Stimulated activated CD4-positive, alpha-beta T cell treated with anti-CD3 and anti-CD28 coated beads, Interleukin-12 subunit alpha, Interleukin-12 subunit beta, amount 100 ng/mL, for 48 hours (primary cell): ENCODE measurements at regions not wholly inside any gene's neighbourhood (a gene's known extent, or its start where the extent isn't known, plus 50 kb on each side); places are given as distances from the start of the nearest gene placed in this dataset.

ENCODE experiments used
- DNase-seq, 3 donors: peaks; one replicate each; pipeline ENCODE4 v3.0.0-alpha.2; 2020; ENCODE audit warnings: low read depth in 2 of 3, low spot score in 1 of 3

DNA sequence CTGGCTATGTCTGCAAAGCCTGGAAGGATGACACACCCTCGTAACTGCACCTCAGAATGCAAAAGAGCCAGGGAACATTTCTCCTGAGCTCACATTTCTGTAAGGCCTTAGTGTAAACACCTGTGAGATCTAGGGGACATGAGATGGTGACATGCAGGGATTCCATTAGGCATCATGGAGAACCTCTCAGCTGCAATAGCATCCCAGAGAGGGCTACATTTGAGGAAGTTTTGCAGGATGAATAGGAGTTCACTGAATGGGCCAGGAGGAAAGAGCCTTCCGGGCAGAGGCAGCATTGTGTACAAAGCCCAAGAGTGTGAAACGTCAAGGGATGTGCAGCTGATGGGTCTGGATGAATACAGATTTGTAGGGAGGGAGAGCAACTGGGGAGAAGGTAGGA is 223.0 kb upstream of the RPL38 start:
- DNase-seq, result no peak

DNA sequence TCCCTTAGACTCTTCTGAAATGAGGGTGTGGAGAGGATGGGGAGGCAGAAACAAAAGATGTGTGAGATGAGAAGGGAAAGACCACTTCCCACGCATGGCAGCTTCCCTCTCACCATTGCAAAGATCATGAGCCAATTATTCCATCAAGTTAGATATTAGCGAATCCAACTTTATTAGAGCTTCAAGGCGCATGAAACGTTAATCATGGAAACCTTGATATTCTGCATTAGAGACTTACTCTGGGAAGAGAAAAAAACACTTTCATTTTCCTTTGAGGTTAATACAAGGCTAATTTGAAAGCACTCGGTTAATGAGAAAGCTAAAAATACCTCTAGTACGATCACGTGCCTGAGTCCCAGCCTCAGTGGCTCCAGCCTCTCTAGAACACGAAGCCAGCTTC is 220.6 kb upstream of the RPL38 start:
- DNase-seq, result no peak

DNA sequence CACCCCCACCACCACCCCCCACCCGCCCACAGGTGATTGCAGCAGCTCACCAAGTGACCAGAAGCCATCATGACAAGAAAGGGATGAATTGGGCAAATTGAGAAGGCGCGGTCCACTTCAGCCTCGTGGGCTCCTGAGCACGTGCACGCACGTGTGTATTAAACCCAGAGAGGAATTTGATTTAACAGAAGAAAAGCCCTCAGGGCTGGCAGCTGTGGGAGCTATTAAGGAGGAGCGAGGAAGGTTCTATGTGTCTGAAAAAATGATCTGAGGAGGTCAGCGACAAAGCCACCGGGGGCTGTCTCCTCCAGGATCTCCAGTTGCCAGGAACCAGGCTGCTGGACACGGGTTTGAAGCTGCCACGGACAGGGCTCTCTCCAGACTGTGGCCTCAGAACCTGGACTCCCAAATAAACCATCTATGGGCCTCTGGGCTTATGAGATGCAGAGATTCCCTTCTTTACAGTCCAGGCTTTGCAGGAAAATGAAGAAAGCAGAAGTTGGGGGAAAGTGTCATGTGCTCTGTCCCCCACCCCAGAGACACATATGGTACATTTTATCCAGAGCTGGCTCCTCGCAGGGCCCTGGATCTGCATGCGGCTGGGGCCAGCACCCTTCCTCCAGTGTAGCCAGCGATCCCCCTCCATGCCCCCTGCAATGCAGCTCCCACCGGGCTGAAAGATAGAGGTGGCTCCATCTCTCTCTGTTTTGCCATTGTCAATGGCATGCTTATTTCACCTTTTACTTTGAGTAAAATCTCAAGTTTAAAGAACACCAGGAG is 219.7 kb upstream of the RPL38 start:
- DNase-seq, result no peak

DNA sequence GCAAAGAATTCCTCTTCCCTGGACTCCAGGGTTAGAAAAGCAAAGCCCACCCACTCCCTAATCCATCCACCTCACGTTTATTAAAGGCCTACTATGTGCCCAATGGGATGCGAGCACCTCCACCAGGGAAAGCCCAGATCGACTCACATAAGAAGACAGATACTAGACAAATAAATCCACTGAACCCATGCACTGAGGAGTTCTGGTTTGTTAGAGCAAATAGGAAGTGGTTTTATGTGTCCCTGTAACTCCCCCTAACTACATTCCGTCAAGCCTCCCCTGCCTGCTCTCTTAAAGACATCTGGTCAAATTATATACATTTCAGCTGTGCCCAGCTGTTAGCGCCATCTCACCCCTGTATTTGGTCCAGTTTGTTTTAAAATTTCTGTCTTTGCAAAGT is 218.5 kb upstream of the RPL38 start:
- no peak for DNase-seq

DNA sequence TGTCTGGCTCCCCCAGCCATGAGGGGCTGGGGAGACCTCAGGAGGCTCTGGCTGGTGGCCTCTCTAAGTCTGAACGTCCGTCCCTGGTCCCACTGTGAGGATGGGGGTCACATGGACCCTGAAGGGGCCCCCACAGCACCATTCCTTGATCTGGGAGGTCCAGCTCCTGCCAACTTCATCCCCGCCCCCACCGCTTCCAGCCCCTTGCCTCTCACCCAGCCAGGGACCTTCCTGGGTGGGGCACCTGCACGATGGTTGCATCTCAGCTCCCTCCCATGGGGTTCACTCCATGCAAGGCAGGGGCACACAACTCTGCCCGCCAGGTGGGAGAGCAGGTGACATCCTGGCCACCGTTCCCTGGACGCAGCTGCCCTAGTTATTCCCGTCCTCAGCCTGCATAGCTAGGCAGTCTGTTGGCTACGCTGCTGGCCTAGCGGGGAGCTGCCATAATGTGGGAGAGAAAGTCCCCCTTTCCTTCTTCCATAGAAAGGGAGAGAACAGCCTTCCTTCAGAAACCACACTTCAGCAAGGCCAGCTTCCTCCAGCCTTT is 217.9 kb upstream of the RPL38 start:
- no peak for DNase-seq

DNA sequence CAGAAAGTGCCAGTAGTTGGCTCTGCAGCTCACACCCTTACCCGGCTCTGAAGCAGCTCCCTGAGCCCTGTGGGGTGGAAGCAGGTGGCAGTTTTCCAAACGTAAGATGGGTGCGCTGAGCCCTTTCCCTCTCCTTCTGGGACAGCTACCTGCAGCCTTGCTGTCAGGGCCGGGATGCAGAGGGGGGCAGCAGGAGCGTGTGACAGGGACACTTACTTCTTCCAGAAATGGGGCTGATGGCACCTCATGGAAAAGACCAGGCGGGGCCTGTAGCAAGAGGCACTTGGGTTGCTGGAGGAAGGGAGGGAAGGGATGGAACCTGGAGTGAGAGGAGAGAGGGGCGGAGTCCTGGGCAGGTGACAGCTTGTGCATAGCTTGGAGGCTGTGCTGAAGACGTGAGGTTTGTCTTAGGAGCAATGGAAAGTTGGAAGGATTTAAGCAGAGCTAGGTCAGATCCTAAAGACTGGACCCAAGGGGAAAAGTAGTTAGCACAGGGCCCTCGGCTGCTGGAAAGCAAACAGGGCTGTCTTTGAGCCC is 216.8 kb upstream of the RPL38 start:
- no peak for DNase-seq

DNA sequence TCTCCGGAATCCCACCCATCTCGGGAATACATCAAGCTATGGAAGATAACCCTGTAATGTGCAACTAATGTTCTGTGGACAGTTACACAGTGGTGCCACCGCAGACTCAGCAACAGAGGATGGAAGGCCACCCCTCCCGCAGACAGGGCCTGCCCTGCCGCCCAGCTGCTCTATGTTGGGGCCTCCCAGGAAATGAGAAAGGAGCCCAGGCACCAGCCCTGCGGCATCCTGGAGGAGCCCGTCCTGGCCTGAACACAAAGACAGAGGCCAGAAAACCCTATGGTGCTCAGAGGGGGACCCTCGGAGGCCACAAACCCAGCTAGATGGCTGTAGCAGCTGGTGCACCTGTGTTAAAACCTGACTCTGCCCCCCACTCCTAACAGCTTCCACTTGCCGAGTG is 216.1 kb upstream of the RPL38 start:
- no peak for DNase-seq

DNA sequence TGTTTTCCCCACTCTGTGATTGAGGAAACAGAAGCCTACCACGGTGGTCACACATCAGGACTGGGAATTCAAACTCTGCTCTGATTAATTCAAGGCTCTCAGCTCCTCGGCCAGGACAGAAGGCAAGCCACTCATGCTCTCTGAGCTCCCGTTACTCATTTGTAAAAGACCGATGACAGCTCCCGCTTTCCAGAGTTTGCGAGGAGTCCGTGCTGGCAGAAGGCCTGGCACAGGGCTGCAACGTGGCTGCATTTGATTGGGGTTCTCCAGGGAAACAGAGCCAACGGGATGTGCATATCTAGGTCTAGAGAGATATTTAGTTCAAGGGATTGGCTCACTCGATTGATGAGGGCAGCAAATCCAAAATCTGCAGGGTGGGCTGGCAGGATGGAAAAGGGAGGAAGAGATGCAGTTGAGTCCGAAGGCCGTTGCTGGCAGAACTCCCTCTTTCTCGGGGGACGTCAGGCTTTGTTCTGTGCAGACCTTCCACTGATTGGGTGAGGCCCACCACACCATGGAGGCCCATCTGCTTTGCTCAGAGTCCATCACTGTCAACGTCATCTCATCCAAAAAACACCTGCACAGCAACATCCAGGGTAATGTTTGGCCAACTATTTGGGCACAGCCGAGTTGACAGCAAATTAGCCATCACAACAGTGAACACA is 215.5 kb upstream of the RPL38 start:
- DNase-seq, result no peak

DNA sequence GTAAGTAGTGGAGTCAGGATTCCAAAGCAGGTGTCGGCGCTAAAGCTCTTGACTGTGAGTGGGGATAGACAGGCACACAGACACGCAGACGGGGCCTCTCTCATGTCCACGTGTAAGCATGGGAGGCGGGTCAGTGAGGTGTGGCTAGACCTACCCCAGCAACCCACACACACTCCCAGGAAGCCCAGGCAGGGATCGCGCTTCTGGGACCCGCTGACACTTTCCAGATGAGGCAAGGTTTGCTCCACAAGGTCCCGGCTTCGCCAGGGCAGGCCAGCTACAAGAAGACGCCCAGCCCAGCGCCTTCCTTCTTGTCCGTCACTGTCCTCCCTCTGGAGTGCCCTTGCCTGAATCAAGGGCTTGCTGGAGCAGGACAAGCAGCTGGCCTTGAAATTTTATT is 213.8 kb upstream of the RPL38 start:
- no peak for DNase-seq

DNA sequence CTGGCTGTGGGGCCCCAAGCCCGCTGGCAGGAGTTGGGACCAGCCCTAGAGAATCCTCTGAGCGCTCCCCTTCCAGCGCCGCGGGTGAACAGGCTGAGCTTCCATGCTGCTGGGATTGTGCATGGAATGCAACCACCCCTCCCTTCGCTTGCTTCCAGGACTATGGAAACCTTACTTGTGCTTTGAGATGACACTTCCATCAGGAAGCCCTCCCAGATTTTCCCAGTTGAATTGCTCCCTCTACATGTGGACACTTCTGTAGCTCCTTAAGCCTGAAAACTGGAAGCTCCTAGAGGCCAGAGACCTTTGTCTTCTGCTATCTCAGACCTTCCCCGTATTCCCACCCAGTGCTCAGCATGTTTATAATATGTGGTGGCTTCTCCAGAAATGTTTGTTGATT is 213.2 kb upstream of the RPL38 start:
- DNase-seq, result no peak

DNA sequence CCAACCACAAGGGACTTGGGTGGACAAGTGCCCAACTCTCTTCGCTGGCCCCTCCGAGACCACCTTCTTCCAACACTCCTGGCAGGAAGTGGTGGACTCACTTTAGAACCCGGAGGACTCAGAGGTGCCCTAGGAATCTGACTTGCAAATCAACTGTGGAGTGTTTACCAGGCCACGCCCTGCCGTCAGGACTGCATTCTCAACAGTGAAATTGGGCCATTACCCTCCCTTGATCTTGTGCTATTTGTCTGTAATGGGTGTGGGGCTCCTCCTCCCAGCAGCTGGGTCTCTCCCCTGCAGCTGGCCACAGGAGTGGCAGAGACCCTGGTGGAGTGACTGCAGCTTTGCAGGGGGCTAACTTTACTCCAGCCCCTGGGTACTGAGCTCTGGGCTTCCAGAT is 212.2 kb upstream of the RPL38 start:
- DNase-seq, result no peak

DNA sequence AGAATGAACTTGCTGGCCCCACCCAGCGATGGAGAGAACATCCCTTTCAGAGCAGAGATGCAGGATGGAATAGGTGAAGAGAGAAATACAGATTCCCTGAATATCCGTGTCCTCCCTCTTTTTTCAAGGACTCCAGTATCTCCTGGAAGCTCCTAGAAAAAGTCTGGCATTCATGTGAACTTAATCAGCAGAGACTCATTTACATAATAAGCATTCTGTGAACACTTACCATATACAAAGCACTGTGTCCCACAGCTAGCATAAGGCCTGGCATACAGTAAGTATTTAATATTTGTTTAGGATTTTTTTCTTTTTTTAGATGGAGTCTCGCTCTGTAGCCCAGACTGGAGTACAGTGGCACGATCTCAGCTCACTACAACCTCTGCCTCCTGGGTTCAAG is 208.5 kb upstream of the RPL38 start:
- DNase-seq, result no peak

DNA sequence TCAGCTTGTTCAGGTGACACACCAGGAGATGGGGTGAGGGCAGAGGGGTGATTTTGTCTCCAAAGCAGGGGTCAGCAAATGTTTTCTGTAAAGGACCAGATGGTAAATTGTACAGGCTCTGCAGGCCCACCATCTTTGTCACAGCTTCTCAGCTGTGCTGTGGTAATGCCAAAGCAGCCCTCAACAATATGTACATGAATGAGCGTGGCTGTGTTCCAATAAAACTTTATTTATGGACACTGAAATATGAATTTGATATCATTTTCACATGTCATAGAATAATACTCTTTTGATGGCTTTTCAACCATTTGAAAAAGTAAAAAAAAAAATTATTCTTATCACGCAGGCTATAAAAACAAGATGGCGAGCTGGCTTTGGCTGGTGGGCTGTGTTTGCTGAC is 206.4 kb upstream of the RPL38 start:
- DNase-seq, result no peak

DNA sequence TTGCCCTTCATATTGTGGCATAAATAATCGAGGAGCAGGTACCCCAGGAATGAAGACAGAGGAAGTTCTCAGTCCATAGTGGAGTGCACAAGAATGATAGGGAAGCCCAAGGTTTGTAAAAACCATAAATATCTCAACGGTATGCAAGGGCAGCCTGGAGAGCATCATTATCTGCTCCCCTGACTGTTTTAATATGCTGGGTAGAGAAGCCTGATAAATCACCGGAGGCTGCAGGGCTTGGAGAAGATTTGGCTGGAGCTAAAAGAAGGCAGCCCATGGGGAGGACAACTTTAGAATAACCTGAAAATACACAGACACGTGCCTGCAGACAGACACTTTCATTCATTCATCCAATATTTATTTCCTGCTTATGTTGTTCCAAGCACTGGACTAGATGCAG is 205.2 kb upstream of the RPL38 start:
- DNase-seq, result no peak

DNA sequence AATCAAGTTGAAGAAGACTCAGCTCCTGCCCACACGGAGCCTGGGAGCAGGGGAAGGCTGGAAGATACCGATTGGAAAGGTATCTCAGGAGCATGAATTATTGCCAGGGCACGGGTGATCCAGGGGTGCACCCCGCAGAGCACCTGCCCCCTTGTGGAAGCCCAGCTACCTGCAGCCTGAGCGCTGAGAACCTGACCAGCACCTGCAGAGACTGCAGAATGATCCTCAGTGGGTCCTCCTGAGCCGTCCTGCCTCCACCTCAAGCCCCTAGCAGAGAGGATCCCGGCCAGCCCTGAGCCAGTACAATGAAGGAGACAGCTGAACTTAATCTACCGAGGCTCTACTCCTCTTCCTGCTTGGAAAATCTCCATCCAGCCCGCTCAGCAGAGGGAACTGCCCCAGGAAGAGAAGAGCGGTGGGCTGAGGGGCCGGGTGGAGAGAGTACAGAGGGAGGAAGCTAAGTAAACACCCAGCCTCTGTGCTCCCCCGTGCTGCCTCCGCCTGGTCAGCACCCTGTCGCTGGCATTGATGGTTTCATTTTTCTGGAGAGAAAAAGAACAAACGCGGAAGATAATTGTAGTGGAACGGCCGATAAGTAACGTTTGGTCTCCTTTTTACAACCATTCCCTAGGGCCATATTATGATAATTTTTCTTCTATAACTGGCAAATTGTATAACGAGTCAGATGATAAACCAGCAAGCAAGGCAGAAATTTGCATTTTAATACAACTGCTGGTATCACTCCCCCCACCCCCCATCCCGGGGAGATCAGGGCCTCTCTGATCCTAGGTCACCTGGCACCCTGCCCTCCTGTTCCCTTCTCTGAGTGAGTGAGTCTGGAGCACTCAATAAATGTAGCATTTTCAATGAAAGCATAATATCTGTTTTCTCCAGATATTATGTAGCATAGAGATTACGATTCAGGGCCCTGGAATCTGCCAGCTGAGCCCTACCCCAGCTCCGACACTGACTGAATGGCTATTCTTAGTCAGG is 204.5 kb upstream of the RPL38 start:
- DNase-seq, result peak; percentile 36 to 67 (median 46)

DNA sequence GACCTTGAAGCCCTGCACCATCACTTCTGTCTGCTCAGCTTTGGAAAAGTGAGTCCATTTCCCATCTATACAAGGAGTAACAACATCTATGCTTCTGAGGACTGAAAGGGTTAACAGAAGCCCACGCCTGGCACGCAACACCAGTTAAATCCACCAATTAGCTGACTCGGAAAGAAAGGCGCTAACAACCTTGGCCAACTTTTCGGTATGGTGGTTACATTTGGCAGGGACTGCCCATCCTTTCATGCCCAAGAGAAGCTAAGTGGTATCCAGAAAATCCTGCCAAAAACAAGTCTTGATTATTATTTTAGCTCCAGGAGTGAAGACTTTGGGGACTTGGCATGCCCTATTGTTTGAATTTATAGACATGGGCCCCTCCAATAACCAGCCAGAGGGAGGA is 202.3 kb upstream of the RPL38 start:
- DNase-seq, result no peak

DNA sequence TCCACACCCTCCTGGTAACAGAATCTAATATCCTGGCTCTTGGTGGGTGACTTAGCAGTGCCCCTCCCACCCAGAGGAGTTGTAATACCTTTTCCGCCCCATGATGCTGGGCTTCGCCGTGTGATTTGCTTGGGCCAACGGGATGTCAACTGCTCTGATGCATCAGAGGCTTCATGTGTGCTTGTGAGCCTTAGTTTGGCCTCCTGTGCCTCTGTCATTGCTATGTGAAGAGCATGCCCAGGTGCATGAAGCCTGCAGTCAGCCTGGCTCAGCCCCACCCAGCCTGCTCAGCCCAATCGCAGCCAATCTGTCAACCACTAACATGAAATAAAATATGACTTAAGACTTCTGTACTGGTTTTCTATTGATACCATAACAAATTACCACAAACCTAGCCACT is 201.2 kb upstream of the RPL38 start:
- DNase-seq, result no peak

DNA sequence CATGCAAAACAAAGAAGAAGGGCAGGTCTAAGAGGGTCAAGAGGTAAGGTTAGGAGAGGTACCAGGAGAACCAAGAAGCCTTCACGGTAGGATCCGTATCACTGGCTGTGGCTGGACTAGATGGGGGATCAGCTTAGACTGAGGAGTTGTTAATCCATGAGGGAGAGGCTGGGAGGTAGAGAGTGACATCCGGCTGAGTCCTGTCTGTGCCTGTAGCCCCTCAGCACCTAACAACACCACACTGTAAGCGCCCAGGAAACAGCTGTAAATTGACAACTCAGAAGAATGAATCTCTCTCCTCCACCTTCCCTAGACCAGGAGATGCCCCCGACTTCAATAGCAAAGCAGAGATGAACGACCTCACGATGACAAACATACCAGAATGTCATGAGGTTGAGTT is 199.4 kb upstream of the RPL38 start:
- no peak for DNase-seq

DNA sequence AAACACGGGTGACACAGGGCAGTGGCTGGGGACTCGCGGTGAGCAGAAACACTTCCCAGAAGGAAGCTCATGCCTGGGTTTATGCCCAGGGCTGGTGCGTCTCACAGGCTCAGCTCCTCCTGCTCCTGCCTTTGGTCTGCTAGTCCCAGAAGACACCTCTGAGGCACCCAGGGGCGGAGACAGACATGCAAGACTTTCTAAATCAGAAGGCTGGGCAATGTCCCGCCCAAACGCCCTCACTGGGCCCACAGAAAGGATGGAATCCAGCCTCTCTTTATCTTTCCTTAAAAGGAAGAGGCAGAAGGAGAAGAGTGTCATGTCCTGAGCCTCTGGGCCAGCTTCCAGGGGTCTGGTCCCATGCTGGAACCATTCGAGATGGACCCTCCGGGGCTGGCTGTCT is 197.7 kb upstream of the RPL38 start:
- DNase-seq, result no peak

DNA sequence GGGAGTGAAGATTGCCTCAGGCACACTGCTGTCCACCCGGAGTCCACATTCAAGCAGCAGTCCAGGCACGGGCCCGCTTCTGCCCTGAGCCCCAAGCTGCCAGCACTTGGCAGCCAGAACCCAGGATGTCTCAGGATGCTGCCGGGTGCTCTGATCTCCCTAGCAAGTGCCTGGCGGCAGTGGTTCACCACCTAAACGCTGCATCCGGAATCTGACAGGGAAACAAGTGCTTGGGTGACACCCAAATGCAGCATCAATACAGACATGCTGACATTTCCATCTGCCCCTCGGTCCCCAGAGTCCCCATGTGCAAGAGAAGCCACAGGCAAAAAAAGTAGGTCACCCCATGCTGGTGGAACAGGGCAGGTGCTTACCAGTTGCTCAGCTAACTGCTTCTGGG is 197.1 kb upstream of the RPL38 start:
- DNase-seq, result no peak

DNA sequence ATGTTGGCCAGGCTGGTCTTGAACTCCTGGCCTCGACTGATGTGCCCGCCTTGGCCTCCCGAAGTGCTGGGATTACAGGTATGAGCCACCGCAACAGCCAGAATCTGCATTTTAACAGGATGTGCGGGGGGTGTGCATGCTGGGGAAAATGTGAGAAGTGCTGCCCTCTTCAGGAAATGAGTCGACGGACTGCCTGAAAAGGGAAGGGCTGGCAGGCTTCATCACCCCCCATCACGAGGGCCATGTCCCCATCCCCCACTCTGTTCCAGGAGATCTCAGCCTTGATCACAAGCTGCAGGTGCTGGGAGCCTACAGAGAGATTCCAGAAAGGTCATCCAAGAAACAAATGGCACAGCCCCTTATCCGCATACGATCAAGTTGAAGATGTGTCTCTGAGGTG is 195.3 kb upstream of the RPL38 start:
- DNase-seq, result peak; percentile 16 to 34 (median 30)
